HG03039 (cell line): ENCODE measurements at regions not wholly inside any gene's neighbourhood (a gene's known extent, or its start where the extent isn't known, plus 50 kb on each side); places are given as distances from the start of the nearest gene placed in this dataset.
"Not testable (repeated sequence)": the region's sequence is repeated elsewhere in the genome, so short reads cannot be mapped to it uniquely, and the experiment has no call there.

Source experiments
- ATAC-seq: cut with Tn5 transposase; IDR thresholded peaks from one replicate; pipeline ENCODE4 v1.9.1; 2021; ENCODE audit warnings: mild to moderate bottlenecking, moderate library complexity; ENCODE audit not compliant: unreplicated experiment

DNA sequence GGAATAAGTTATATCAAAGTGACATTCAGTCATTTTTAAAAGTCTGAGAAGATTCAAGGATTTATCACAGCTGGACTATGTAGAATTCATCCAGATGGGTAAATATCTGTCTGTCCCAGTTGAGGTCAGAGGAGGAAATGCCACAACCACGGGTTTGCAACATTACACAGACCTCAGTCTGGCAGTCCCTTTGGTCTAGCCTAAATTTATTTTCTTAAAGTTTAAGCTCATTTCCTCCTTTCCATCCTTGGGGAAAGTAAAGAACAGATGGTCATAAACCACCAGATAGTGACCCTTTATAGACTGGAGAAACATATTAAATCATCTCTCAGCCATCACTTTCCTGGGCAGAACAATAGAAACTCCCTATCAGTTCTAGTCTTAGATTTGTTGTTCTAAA is 238.4 kb upstream of the DDI1 start:
- no peak for ATAC-seq

GRCh38 chr11:103798446-103798845 is 238.0 kb upstream of the DDI1 start:
- ATAC-seq = no peak

DNA sequence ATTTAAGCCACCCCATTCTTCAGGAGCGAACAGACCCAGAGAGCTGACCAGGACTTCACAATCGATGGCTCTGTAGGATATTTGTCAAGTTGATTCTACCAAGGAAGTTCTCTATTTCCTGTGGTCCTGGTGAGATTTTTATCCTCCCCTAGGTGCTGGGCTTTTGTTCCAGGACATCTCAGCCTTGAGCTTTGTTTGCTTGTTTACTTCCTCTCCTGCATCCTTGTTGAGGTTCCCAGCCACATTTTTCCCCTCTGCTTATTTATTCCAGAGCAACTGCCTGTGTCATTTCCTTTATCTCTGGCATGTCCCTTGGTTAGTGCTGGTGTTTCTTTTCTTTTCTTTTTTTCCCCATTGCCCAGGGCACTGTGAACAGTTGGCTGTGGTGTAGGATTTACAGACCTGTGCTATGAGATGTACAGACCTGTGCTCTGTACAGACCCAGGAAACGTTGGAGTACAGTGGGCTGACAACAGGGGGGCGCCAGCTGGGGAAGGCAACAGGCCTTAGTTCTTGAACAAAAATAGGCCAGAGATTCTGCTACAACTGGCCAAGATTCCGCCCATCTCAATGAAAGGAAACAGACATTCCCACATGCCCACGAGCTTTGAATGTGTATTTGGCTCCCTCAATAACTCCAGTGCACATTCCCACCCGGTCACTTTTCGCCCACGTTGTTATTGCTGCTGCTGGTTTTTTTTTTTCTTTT is 235.9 kb upstream of the DDI1 start:
- ATAC-seq = no peak

DNA sequence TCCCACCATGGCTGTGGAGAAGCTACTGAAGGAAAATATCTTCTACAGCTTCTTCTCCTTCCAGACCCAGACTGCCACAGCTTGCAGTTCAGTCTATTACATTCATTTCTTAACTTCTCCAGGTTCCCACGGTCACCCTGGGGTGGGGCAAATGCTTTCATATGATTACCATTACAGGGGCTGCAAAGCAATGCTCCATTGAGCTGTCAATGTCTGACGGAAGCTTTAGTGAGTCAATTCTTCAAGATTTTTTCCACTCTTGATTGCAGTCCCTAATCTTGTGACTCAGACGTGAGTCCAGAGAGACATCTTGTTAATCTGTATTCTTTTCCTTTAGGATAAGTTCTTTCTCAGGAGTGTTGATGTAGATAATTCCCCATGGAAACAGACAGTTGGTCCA is 233.4 kb upstream of the DDI1 start:
- ATAC-seq = no peak

- ATAC-seq = no peak
Measured at GRCh38 chr11:103805688-103806009, 230.8 kb upstream of the DDI1 start.

- ATAC-seq = no peak
Measured at GRCh38 chr11:103806130-103806895, 230.1 kb upstream of the DDI1 start.

- ATAC-seq = no peak
Measured at GRCh38 chr11:103807806-103808205, 228.6 kb upstream of the DDI1 start.

GRCh38 chr11:103808252-103808651 is 228.2 kb upstream of the DDI1 start:
- no peak for ATAC-seq

GRCh38 chr11:103811870-103812455 is 224.5 kb upstream of the DDI1 start:
- ATAC-seq = no peak

DNA sequence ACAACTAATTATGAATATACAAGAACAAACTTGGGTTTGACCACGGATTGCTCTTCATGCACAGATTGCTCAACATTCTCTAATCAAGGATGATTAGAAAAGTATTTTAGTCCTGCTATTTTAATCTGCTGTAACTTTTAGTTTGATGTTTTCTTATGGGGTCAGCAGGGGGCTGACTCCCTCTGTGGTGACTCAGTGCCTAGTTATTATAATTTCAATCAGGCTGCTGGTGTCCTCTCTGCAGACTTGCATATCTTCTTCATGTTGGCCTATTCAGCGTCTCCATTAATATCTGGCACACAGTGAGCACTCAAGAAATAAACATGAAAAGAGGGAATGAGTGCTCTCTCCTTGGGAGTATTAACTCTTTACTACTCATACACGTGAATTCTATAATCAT is 223.8 kb upstream of the DDI1 start:
- no peak for ATAC-seq

DNA sequence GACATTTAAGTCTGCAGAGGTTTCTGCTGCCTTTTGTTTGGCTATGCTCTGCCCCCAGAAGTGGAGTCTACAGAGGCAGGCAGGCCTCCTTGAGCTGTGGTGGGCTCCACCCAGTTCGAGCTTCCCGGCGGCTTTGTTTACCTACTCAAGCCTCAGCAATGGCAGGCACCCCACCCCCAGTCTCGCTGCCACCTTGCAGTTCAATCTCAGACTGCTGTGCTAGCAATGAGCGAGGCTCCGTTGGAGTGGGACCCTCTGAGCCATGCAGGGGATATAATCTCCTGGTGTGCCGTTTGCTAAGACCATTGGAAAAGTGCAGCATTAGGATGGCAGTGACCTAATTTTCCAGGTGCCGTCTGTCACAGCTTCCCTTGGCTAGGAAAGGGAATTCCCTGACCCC is 216.1 kb upstream of the DDI1 start:
- not testable (repeated sequence) for ATAC-seq

DNA sequence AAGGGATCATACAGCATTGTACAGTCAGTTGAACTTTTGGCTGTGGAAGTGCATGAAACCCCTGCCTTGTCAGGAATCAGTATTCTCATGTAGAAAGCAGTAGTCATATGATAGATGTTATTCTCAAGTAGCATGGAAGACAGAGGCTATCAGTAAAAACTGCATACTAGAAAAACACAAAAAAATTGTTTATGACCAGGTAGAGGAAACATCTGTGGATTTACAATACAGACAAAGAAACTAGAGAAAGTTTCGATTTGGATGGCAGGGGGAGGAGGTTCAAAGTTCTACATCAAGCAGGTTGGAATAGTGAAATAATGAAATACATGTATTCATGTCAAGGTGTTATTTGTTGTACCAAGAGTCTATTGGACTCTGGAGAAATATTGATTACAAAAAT is 212.3 kb upstream of the DDI1 start:
- no peak for ATAC-seq

- ATAC-seq = no peak
Measured at GRCh38 chr11:103825469-103825868, 211.0 kb upstream of the DDI1 start.

DNA sequence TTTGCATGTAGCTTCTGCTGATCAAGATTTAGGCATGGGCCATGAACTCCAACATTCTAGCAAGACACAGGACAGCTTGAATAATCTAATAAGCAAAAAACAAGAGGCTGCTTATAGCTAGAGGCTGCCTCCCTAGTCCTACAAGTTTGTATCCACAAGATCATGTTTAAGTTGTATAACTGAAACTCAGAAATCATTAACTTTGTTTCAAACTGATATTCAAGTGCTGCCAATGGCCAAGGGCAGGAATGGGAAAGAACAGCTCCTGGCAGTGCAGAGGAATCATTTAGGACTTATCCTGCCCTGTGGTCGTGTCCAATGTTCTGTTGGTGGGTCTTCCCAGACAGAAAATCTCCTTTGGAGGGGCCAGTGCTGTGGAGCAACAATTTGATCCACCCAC is 209.6 kb upstream of the DDI1 start:
- ATAC-seq = no peak

- no peak for ATAC-seq
Measured at GRCh38 chr11:103829596-103829995, 206.8 kb upstream of the DDI1 start.

- ATAC-seq = no peak
Measured at GRCh38 chr11:103830205-103830604, 206.2 kb upstream of the DDI1 start.

- no peak for ATAC-seq
Measured at GRCh38 chr11:103832762-103833161, 203.7 kb upstream of the DDI1 start.

DNA sequence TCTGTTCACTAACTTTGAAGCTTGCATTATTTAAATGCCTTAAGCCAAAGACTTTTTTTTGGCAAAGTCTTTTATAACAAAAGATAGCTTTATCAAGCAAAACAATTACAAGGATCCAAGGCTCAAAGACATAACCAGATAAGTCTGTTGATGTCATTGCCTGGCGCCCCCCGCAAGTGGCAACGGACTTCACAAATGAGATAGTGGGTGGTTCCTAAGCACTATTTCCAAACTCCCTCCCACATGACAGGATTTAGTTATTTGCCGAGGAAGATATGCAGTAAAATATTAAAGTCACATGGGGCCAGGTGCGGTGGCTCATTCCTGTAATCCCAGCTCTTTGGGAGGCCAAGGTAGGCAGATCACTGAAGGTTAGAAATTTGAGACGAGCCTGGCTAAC is 194.2 kb upstream of the DDI1 start:
- no peak for ATAC-seq

DNA sequence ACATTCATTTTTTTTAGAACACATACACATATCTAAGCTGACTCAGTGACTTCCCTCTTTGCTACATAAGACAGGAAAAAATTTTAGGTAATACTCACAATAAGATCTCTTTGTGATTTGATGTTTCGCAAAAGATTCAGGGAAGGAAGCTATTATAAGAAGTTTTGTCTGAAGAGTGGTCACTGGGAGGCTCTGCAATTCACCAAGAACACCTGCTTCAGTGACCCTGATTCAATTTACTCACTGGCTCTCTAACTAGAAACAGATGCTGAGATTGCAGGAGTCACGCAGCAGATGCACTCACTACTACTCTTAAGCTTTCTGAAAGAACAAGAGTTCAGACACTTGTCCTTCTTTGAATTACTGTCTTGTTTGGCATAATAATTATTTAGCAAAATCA is 193.6 kb upstream of the DDI1 start:
- ATAC-seq = no peak

- ATAC-seq = peak; percentile 98
Measured at GRCh38 chr11:103844327-103845215, 191.9 kb upstream of the DDI1 start.

DNA sequence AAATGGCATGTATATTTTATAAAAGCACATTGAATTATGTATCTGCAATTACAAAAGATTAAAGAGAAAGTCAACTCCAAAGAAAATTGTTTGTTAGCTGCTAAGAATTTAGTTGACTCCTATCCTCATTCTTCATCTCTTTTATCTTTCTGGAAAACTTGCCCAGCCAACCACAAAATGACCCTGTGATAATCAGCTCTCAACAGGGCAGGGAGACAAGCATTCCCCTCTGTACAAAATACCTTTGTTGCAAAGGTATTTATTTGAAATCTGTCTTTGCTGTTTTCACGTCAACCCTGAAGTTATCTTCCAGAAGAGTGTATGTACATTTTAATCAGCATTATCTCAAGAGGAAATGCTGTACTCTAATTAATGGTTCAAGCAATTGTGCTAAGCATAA is 191.1 kb upstream of the DDI1 start:
- ATAC-seq = no peak
